Esophagus squamous epithelium (tissue), 4 donors: ENCODE measurements at regions not wholly inside any gene's neighbourhood (a gene's known extent, or its start where the extent isn't known, plus 50 kb on each side); places are given as distances from the start of the nearest gene placed in this dataset.

Experiments
- POLR2A ChIP-seq, 4 donors: fragments of 450-650 bp; IDR thresholded peaks; one replicate each; pipeline ENCODE4 v1.6.1; 2017; ENCODE audit warnings: antibody characterized with exemption in 4 of 4, mild to moderate bottlenecking in 4 of 4, moderate library complexity in 3 of 4
- TF ChIP-seq, protein P1 (sequence below), 6 experiments: fragments of 450-650 bp in 4 of 6; fragments of 200-600 bp in 2 of 6; sonication (generic) in 2 of 6; IDR thresholded peaks; one replicate each; pipeline ENCODE4 v1.5.1; 2016 to 2019; ENCODE audit warnings: antibody characterized with exemption in 6 of 6, mild to moderate bottlenecking in 4 of 6, moderate library complexity in 4 of 6

DNA sequence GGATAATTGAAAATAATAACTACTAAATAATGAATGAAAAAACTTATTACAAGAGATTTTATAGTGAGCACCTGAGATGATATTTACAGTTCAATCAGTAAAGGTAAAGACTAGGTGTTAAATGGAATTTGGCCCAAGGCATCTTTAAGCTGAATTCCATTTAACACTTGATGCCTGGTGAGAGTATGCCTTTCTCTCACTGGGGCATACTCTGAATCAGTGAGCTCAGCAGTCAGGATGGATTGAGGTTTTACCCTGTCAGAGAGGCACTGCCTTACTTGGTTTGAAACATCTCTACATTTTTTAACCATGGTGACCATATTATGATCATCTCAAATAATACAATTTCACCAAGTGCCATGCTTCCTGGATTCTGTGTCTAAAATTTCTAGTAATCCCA, 1416.3 kb downstream of the MAT2B start:
- TF ChIP-seq, protein P1, sequence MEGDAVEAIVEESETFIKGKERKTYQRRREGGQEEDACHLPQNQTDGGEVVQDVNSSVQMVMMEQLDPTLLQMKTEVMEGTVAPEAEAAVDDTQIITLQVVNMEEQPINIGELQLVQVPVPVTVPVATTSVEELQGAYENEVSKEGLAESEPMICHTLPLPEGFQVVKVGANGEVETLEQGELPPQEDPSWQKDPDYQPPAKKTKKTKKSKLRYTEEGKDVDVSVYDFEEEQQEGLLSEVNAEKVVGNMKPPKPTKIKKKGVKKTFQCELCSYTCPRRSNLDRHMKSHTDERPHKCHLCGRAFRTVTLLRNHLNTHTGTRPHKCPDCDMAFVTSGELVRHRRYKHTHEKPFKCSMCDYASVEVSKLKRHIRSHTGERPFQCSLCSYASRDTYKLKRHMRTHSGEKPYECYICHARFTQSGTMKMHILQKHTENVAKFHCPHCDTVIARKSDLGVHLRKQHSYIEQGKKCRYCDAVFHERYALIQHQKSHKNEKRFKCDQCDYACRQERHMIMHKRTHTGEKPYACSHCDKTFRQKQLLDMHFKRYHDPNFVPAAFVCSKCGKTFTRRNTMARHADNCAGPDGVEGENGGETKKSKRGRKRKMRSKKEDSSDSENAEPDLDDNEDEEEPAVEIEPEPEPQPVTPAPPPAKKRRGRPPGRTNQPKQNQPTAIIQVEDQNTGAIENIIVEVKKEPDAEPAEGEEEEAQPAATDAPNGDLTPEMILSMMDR (IDR thresholded peaks at IDR 0.05), result no peak
- no peak for TF ChIP-seq POLR2A (IDR thresholded peaks at IDR 0.05)
